Stimulated activated CD4-positive, alpha-beta T cell treated with anti-CD3 and anti-CD28 coated beads, Interleukin-2, amount 100 ng/mL, for 24 hours (primary cell): ENCODE measurements at regions not wholly inside any gene's neighbourhood (a gene's known extent, or its start where the extent isn't known, plus 50 kb on each side); places are given as distances from the start of the nearest gene placed in this dataset.

Source experiments
- DNase-seq, 2 donors: peaks; one replicate each; pipeline ENCODE4 v3.0.0-alpha.2; 2020

DNA sequence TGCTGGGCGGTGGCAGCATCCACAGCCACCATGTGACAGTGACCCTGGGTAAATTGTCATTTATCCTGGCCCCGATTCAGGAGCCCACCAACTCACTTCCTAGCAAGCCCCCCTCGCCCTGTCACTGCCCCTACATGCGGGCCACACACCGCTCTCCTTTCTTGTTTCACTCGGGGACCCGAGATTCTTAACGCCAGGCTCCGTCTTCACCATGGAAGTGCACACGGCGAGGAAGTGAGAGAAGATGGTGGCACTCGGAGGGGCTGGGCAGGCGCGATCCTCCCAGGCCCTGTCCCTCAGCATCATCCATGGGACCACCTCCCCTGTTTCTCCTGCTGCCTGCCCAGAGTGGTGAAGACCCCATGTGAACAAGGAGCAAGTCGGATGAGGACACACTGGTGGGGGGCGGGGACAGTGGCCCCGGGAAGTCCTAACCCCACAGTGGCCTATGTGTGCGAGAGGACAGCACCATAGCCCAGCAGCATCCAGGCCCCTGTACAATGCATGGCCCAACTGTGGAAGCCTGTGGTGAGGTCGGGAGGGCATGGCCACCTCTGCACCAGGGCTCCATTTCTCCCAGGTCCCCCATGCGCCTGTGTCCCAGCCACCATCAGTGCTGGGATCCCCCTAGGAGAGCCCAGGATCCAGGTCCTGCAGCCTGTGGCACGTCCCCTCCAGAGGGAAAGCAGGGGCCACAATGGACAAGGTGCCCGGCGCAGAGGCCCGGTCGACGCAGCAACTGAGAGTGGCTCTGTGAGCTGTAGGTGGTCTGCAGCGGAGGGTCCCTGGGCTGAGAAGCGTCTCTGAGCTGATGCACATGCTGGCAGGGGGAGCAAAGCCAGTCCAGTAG lies 262.8 kb downstream of the BRD1 start:
- DNase-seq: no peak

DNA sequence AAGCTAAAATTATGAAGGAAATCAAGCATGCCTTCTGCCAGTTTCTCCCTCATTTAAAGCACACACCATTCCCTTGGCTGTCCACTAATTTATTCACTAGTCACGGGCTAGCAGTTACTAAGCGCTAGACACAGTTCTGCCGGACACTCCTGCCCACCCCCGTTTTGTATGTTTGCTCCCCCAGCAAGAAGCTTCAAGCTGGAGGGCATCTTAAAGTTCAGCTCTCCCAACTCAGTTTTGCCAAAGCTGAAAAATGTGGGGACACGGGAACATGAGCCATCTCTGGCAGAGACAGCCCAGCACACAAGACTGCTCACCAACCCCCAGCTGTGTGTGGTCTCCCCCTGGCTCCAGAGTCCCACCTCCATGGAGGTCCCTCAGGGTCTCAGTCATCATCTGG lies 263.6 kb downstream of the BRD1 start:
- DNase-seq: no peak

DNA sequence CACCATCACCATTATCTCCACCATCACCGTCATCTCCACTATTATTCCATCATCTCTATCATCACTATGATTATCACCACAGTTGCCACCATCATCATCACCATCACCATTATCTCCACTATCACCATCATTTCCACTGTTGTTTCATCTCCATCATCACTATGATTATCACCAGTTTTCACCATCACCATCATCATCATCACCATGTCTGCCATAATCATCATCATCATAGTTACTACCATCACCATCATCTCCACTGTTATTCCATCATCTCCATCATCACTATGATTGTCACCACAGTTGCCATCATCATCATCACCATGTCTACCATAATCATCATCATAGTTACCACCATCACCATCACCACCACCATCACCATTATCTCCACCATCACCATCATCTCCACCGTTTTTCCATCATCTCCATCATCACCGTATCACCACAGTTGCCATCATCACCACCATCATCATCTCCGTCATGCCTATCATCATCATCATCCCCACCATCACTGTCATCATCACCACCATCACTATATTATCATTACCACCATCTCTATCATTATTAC lies 264.9 kb downstream of the BRD1 start:
- no peak for DNase-seq

DNA sequence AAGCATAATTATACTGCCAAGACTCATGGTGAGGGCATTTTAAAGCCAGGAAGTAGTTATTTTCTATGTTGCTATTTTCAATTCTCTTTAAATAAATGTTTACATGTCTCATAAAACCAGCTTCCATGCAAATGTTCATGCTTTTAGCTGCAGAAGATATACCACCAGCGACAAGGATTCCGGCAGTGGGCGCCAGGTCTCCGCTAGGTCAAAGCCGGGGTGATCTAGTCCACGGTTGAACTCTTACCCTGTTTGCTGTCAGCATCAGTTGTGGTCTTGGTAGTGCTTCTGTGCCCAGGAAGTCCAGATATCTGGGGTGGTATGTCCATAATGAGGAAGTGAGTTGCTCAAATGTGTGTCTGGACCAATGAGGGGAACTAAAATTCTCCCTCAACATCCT lies 265.7 kb downstream of the BRD1 start:
- no peak for DNase-seq

DNA sequence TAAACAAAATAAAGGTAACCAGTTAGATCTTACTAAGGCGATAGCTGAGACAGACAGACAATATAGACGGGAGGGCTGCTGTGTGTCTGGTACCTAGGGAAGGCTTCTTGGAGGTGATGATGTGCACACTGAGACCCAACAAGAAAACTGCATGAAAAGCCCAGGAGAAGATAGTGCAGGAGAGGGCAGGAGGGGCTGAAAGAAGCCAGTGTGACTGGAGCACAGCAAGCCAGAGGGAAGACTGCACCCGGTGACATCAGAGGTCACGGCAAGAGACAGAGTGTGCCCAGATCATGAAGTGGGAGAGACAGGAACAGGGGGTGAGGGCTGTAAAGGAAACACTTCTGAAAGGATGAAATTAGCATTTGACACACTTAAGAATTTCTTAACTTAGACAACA lies 266.3 kb downstream of the BRD1 start:
- DNase-seq: no peak

DNA sequence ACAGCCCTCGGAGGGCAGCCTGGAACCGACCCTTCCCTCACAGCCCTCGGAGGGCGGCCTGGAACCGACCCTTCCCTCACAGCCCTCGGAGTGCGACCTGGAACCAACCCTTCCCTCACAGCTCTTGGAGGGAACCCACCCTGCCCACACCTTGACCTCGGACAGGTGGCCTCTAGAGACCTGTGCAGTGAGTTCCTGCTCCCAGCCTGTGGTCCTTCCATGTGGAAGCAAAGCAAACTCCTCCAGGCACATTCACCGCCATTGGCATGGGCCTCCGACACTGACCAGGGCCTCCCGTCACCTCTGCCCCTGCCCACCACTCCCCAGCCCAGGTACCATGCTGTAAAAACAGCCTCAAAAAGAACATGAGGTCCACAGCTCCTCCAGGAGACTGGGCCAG lies 272.1 kb downstream of the BRD1 start:
- no peak for DNase-seq

DNA sequence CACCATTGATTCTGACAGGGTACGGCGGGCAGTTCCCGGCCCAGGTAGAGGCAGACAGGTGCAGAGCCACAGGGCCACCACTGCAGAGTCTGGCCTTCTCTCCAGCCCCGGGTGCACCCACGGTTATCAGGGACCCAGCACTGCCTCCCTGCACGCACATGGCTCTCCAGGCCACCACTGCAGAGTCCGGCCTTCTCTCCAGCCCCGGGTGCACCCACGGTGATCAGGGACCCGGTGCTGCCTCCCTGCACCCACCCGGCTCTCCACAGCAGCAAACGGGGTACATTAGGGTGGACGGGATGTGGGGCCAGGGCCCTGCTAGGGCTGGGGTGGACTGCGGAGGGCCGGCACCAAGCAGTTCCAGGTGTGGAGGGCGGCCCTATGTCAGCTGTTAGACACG lies 272.9 kb downstream of the BRD1 start:
- DNase-seq: no peak

DNA sequence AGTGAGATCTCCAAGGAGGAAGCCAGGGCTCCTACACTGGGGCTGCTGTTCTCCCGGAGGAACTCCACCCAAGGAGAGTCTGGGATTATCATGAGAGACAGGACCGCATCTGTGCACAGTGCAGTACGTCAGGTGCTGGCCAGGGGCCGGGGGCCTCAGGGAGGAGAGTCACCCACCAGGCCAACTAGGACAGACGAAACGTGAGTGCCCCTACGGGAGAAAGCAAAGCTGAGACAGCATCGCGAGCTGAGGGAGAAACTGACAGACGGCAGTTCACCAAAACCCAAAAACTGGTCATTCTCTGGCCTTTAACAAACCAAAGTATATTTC lies 273.4 kb downstream of the BRD1 start:
- DNase-seq: no peak

DNA sequence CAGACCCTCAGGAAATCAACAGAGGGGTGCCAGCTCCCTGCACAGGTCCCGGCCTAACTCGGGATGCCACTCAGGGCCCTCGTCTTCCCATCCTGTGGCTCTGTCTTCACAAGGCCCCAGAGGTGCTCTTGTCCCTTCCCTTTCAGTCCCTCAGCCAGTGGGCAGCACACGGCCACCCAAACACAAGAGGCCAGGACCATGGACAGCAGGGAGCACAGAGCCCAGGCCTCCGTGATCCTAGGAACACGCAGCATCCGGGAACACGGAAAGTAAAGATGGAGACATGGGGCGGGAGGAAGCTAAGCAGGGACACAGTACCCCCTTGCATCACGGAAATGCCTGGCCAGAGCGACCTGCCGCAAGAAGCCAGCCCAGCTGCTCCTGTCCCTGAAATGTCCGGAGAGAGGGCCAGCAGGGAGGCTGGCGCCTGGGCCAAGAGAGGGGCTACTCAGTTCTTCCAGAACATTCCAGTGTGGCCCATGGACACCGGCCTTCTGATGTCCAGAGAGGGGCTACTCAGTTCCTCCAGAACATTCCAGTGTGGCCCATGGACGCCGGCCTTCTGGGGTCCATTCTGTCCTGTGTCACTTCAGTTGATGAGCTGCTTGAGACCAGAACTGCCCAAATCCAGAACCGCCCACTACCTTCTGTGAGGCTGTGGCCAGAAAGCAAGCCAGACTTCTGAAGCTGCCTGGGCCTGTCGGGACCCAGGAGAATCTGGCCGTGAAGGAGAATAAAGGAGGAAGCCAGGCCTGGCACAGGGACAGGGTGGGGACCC lies 274.0 kb downstream of the BRD1 start:
- DNase-seq: no peak

DNA sequence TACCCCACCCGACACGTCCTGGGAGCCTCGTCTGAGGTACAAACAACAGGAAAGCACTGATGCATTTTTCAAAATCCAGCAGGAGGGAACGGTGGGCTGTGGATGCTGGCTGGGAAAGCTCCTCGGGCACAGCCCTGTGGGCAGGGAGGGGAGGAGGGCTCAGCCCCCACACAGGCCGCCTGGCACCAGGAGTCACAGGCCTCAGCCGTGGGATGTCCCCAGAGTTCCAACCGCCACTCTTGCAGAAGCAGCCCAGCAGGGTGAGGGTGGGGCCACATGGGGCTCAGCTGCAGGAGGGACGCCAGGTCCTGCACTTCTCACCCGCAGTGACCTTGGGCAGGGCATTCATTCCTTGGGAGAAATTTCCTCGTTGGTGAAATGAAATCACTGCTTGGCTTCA lies 274.6 kb downstream of the BRD1 start:
- DNase-seq: no peak

DNA sequence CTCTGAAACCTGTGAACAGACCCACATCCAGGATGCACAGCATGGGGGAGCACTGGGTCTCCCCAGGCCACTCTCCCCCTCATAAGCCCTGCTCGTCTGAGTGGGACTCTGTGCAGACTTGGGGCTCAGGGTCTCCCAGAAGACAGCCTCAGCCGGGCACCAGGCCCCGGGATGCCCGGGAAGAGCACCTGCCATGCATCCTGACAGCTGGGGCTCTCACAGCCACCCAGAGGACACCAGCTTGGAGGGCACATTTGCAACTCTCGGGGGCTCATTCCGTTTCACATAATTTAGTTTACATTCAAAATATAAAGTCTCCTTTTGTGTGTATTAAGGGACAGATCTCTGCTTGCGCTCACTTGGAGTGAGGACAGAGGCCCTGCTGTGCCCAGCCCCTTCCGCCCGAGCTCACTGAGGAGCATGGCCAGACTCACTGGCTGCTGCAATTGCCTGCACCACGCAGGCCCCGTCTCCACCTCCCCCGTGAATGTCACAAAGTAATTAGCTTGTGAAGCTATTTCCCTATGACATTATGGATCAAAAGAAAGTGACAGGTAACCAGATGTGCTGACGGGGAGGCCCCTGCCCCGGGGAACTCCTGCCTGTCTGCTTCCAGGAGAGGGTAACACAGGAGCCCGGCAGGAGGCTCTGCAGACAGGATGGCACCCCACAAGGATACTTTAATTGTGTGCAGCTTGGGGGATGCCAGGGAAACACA lies 275.6 kb downstream of the BRD1 start:
- no peak for DNase-seq

DNA sequence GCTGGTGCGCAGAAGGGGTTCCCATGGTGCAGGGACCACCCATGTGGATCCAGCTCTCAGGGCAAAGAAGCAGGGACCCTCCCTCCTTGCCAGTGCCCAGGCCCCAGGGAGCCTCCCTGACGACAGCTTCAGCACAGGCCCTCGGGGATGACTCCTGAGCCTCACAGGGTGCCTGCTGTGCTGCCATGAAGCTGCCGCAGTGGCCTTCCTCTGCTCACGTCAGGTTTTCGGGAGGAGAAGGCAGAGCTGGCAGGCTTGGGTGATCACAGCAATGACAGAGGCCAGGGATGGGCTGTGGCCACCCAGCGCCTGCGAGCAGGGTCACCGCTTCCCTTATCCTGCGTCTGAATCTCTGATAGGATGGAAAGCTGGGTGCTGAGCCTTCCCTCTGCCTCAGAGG lies 276.2 kb downstream of the BRD1 start:
- no peak for DNase-seq

DNA sequence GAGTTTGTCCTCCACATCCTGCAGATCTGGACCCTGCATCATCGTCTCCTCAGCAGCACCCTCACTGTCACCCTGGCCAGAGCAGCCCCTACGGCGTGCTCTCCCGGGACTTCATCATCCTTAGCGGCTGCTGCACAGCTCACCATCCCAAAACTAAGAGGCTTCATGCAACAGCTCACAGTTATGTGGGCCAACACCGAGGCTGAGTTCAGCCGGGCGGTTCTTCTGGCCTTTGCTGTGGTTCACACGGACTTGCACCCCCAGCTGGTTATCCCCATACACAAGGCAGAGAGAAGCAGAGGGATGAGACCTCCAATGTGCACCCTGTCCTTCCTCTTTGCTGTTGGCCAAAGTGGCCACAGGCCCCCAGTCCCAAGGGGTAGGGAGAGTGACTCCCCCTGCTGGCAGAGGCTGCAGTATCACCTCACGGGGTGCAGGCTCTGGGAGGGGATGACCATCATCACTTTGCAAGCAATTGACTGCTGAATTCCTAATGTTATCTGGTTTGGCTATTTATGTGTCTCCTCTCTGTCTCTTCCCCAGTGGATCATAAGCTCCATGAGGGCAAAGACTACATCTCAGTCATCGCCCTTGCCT lies 276.8 kb downstream of the BRD1 start:
- DNase-seq: no peak

DNA sequence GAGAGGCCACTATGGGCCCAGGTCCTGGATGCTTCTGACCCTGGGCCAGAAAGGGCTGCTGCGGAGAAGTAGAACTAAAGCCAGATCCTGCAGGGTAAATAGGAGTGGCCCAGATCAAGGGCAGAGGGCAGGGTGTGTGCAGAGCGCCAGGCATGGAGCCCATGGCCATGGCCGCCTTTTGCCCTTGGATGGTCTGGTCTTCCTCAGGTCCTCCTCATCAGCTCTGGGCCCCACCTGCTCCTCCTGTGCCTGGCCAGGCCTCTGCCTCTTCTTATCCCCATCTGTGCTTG lies 277.6 kb downstream of the BRD1 start:
- no peak for DNase-seq

DNA sequence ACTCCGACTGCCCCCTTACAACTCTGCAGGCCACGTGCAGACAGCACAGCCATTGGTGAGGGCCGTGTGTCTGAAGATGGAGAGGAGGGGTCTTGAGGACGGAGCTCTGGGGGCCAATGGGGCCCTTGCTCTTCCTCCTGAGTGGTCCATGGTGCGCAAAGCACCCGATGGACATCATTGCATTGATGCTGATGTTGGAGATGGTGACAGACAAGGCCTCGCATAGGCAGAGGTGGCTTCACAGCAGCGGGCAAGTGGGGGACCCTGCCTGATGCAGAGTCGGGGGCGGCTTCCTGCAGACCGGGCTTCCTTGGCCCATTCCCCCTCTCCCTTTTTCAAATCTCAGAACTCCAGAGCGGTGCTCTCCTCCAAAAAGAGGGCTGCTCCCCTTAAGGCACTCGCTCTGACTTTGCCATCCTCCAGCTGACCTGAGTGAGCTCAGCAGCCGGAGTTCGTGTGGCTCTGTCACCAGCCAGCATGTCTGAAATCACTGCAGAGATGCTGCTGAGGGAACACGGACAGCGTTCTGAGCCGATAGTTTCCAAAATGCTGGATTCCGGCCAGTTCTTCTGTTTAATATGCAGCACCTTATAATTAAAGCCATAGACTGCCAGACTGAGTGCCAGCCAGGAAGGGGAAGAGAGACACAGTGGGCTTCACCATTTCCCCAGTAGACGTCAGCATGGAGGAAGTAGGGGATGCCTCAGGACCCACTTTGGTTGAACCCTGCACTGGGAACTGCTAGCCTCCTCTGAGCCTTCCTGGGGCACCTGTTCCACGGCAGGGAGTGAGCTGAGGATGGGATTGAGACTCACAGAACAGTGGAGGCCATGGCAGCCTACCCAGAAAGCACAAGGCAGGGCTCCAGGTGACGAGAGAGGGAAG lies 278.2 kb downstream of the BRD1 start:
- no peak for DNase-seq

DNA sequence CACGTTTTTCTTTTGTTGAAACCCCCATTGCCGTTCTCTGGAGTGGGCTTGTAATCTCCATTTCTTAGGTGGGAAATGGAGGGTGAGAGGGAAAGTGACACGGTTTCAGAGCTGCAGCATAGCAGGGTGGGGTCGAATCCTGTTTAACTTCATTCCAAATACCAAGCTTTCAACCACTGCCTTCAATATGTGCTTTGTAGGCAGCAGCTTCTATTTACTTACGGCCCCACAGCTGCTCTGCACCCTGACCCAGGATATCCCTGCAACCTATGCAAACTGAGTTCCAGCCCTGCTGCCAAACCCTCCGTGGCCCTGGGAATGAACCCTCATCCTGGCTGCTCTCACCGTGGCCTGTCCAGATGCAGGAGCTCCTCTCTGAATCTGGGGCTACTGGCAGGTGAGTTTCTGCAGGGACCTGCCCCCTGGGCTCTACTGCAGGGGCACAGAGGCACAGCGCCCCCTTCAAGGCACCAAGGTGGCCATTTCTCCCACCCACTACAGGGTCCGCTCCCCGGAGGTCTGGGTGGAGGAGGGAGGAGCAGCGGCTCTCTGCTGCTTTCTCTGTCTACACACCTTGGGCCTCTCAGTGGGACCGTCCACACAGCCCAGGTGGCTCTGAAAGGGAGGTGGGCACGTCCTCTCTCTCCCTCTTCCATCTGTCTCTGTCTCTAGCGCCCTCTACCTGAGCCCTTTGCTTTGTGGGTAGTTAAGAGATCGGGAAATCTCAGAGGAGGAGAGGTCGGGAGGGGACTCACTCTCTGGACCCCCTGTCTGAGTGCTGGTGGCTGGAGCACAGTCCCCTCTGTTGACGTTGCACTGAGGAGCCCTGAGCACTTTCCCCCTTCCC lies 279.1 kb downstream of the BRD1 start:
- DNase-seq: no peak

DNA sequence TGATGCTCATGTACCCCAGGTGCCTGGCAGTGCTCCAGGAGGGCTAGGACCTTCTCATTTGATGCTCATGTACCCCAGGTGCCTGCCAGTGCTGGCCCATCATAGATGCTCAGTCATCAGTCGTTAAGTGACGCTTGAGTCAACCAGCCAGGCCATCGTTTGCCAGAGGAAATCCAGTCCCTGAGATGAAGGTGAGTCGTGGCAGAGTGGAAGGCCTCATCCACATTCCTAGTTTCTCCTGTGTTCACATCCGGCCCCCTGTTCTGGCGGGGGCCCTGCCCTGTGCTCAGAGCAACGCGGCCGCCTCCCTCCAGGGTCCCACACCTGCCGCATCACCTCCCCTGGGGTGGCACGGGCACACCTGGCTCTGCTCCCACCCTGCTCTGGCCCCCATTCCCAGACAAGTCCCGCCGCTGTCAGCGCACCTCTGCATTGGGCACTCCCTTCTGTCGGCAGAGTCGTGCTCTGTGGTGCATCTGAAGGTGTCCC lies 279.9 kb downstream of the BRD1 start:
- no peak for DNase-seq

DNA sequence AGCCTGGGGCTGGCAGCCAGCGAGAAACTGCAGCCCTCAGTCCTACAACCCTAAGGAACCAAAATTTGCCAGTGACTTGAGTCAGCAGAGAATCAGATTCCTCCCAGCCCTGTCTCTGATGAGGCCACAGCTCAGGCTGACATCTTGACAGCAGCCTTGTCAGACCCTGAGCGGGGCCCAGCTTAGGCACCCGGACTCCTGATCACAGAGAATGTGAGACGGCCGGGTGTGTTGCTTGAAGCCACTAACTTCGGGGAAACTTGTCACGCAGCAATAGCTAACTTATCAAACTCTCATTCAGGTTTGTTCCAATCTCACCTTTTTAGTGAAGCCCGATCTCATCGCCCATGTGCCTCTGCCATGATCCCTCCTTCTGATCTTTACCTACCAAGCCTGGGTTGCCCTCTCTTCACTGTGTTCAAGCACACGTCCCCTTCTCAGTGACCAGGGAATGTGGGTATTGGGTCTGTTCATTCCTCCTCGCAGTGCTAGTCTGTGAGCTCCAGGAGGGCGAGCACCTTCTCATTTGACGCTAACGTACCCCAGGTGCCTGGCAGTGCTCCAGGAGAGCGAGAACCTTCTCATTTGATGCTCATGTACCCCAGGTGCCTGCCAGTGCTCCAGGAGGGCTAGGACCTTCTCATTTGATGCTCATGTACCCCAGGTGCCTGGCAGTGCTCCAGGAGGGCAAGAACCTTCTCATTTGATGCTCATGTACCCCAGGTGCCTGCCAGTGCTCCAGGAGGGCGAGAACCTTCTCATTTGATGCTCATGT lies 280.7 kb downstream of the BRD1 start:
- DNase-seq: no peak

DNA sequence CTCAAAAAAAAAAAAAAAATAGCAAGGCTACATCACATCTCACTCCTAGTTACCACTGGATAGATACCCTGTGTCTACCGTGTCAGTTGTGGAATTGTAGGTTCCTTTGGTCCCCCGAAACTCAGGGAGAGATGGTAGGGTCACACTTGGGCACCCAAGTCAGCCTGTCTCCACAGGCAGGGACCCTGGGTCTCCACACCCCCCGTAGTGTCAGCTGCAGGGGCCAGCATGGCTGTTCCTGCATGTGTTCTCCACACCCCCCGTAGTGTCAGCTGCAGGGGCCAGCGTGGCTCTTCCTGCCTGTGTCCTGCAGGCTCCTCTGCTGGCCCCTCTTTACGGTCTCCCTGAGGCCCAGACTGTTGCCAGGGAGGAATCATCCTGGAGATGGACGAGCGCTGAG lies 282.1 kb downstream of the BRD1 start:
- no peak for DNase-seq

DNA sequence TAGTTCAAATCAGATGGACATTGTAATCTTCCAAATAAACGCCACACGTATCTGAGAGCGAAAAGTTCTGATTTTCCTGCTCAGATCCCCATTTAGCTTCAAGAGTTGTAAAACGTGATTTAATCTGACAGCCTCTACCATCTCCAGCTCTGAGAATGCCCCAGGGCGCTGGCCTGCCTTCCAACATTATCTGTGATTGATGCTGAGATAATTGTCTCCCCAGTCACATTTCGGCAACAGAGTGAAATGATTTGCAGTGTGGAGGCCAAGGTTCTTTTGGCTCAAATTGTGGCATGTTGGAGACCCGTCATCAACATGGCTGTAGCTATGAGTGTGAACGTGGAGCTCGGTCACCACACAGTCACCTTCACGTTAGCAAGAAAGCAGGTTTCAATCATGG lies 283.4 kb downstream of the BRD1 start:
- DNase-seq: no peak
